H1 (cell line): ENCODE measurements at regions not wholly inside any gene's neighbourhood (a gene's known extent, or its start where the extent isn't known, plus 50 kb on each side); places are given as distances from the start of the nearest gene placed in this dataset.

ENCODE experiments used
- CTCF ChIA-PET: fragments of 300-600 bp; sonication (Branson Sonifier 250); formaldehyde crosslinking; loops from one replicate; lab custom pipeline; 2021; ENCODE audit not compliant: partially characterized antibody; lab: Charles Lee
- POLR2A ChIA-PET: fragments of 300-600 bp; sonication (Branson Sonifier 250); formaldehyde crosslinking; loops from one replicate; lab custom pipeline; 2021; ENCODE audit warnings: inconsistent platforms; ENCODE audit not compliant: partially characterized antibody; lab: Charles Lee
- DNase-seq, 2 experiments: peaks; one replicate each; pipeline versions ENCODE4 v3.0.0 to v3.0.0-alpha.2; 2010 to 2022; ENCODE audit warnings: low spot score in 2 of 2, low read depth in 1 of 2, mixed read lengths in 1 of 2
- FAIRE-seq: peaks from 2 replicates; lab custom pipeline; 2011; peaks lifted over from hg19 to GRCh38; lab: Jason Lieb, UNC
- H2AFZ ChIP-seq: 2 replicates; pipeline ENCODE4 v1.8.1; 2012; ENCODE audit warnings: low read length, inconsistent platforms
- H2AK5ac ChIP-seq: 2 replicates; pipeline ENCODE4 v1.6.1; 2013; ENCODE audit warnings: low read depth, low read length
- H2BK120ac ChIP-seq: replicated peaks from 2 replicates; pipeline ENCODE3; 2013; ENCODE audit warnings: low read depth, low read length, inconsistent platforms
- H2BK12ac ChIP-seq: 2 replicates; pipeline ENCODE4 v1.6.1; 2013; ENCODE audit warnings: low read depth, low read length
- H2BK15ac ChIP-seq: 2 replicates; pipeline ENCODE4 v1.6.1; 2013; ENCODE audit warnings: low read length
- H2BK20ac ChIP-seq: 2 replicates; pipeline ENCODE4 v1.6.1; 2013; ENCODE audit warnings: low read length
- H2BK5ac ChIP-seq: 2 replicates; pipeline ENCODE4 v1.6.1; 2013; ENCODE audit warnings: low read depth, low read length
- H3K14ac ChIP-seq: 2 replicates; pipeline ENCODE4 v1.6.1; 2013; ENCODE audit warnings: inconsistent platforms; ENCODE audit not compliant: insufficient read length
- H3K18ac ChIP-seq: 2 replicates; pipeline ENCODE4 v1.6.1; 2013; ENCODE audit warnings: low read length; ENCODE audit errors: extremely low read depth
- H3K23ac ChIP-seq: 2 replicates; pipeline ENCODE4 v1.6.1; 2013; ENCODE audit warnings: inconsistent platforms; ENCODE audit not compliant: insufficient read length
- H3K23me2 ChIP-seq: 2 replicates; pipeline ENCODE4 v1.6.1; 2013; ENCODE audit warnings: low read depth, low read length
- H3K27ac ChIP-seq: 2 replicates; pipeline ENCODE4 v1.6.1; 2011; ENCODE audit warnings: low read depth, low read length, inconsistent platforms
- H3K27me3 ChIP-seq, 4 experiments: replicated peaks in 1 of 4; 1 replicate in 1 of 4; 2 replicates in 3 of 4; pipeline versions ENCODE4 v1.6.1 to v1.8.1; 2011 to 2013; ENCODE audit warnings: low read length in 3 of 4, mild to moderate bottlenecking in 3 of 4, inconsistent platforms in 2 of 4, mixed read lengths in 2 of 4, moderate library complexity in 1 of 4; ENCODE audit not compliant: control insufficient read depth in 3 of 4, insufficient read depth in 3 of 4; ENCODE audit errors: extremely low read depth in 1 of 4
- H3K36me3 ChIP-seq, 4 experiments: 2 replicates each; pipeline versions ENCODE4 v1.6.1 to v1.8.1; 2011 to 2013; ENCODE audit warnings: mild to moderate bottlenecking in 4 of 4, low read length in 3 of 4, moderate library complexity in 2 of 4, control low read depth in 1 of 4, inconsistent platforms in 1 of 4; ENCODE audit not compliant: insufficient read depth in 4 of 4, control insufficient read depth in 2 of 4
- H3K4ac ChIP-seq: replicated peaks from 2 replicates; pipeline ENCODE3; 2013; ENCODE audit warnings: low read length, low read depth, mixed read lengths, inconsistent platforms; ENCODE audit not compliant: insufficient read length
- H3K4me1 ChIP-seq, 4 experiments: replicated peaks in 1 of 4; 1 replicate in 1 of 4; 2 replicates in 3 of 4; pipeline versions ENCODE4 v1.6.1 to v1.8.1; 2011 to 2013; ENCODE audit warnings: low read length in 3 of 4, inconsistent platforms in 2 of 4, mixed read lengths in 1 of 4; ENCODE audit not compliant: insufficient read depth in 4 of 4, control insufficient read depth in 3 of 4
- H3K4me2 ChIP-seq, 2 experiments: 2 replicates each; pipeline versions ENCODE4 v1.6.1 to v1.8.1; 2011 to 2013; ENCODE audit warnings: low read depth in 2 of 2, low read length in 2 of 2, control low read depth in 1 of 2, inconsistent platforms in 1 of 2, mild to moderate bottlenecking in 1 of 2; ENCODE audit not compliant: insufficient read depth in 1 of 2
- H3K4me3 ChIP-seq, 4 experiments: fragments of 200-600, 300-600 bp in 1 of 4; sonication (generic), shearing (Covaris generic), sonication (Bioruptor Twin) in 1 of 4; 2 replicates each; pipeline versions ENCODE4 v1.5.1 to v1.8.1; 2011 to 2016; ENCODE audit warnings: low read length in 4 of 4, low read depth in 3 of 4, control low read depth in 2 of 4, inconsistent platforms in 2 of 4, mild to moderate bottlenecking in 2 of 4, mixed read lengths in 1 of 4, moderate library complexity in 1 of 4; ENCODE audit not compliant: insufficient read depth in 2 of 4; ENCODE audit errors: extremely low read depth in 1 of 4
- H3K56ac ChIP-seq: replicated peaks from 2 replicates; pipeline ENCODE3; 2013; ENCODE audit warnings: low read depth, mild to moderate bottlenecking, mixed read lengths, low read length, inconsistent platforms; ENCODE audit not compliant: insufficient read length
- H3K79me1 ChIP-seq: 2 replicates; pipeline ENCODE4 v1.6.1; 2013; ENCODE audit warnings: low read depth, low read length, control low read depth
- H3K79me2 ChIP-seq, 2 experiments: 2 replicates each; pipeline versions ENCODE4 v1.6.1 to v1.8.1; 2012 to 2013; ENCODE audit warnings: low read length in 2 of 2, mild to moderate bottlenecking in 2 of 2, inconsistent platforms in 1 of 2; ENCODE audit not compliant: insufficient read depth in 2 of 2, control insufficient read depth in 1 of 2
- H3K9ac ChIP-seq, 4 experiments: replicated peaks in 1 of 4; 1 replicate in 1 of 4; 2 replicates in 3 of 4; pipeline versions ENCODE4 v1.6.1 to v1.8.1; 2011 to 2013; ENCODE audit warnings: low read depth in 3 of 4, low read length in 3 of 4, control low read depth in 2 of 4, mild to moderate bottlenecking in 2 of 4, moderate library complexity in 2 of 4, inconsistent platforms in 1 of 4; ENCODE audit errors: extremely low read depth in 1 of 4
- H3K9me3 ChIP-seq, 2 experiments: 2 replicates each; pipeline versions ENCODE4 v1.6.1 to v1.8.1; 2012 to 2013; ENCODE audit warnings: mild to moderate bottlenecking in 2 of 2, moderate library complexity in 2 of 2, control low read depth in 1 of 2, inconsistent platforms in 1 of 2, low read depth in 1 of 2, low read length in 1 of 2, mixed read lengths in 1 of 2; ENCODE audit not compliant: insufficient read depth in 2 of 2
- H4K20me1 ChIP-seq, 2 experiments: replicated peaks in 1 of 2; 2 replicates each; pipeline versions ENCODE3 to v1.8.1; 2011 to 2013; ENCODE audit warnings: inconsistent platforms in 2 of 2, low read length in 2 of 2, mild to moderate bottlenecking in 1 of 2; ENCODE audit not compliant: insufficient read depth in 2 of 2, control insufficient read depth in 1 of 2
- H4K5ac ChIP-seq: 2 replicates; pipeline ENCODE4 v1.6.1; 2013; ENCODE audit warnings: low read length, low read depth, mixed read lengths, inconsistent platforms; ENCODE audit not compliant: insufficient read length
- H4K8ac ChIP-seq: 2 replicates; pipeline ENCODE4 v1.8.0; 2013; ENCODE audit warnings: mild to moderate bottlenecking, moderate library complexity, low read length, inconsistent platforms; ENCODE audit not compliant: insufficient read depth; ENCODE audit errors: extremely low read depth
- H4K91ac ChIP-seq: replicated peaks from 2 replicates; pipeline ENCODE3; 2013; ENCODE audit warnings: low read length, mixed read lengths, inconsistent platforms; ENCODE audit not compliant: insufficient read length
- HDAC6 ChIP-seq: IDR thresholded peaks from one replicate; pipeline ENCODE4 v1.7.1; 2012; ENCODE audit warnings: low read depth, mild to moderate bottlenecking, inconsistent platforms, low read length, moderate library complexity
- JUN ChIP-seq: IDR thresholded peaks from 2 replicates; pipeline ENCODE4 v1.6.1; 2011; ENCODE audit warnings: low read depth, mild to moderate bottlenecking, improper control_type of control experiment, low read length
- KDM4A ChIP-seq: IDR thresholded peaks from one replicate; pipeline ENCODE4 v1.7.1; 2012; ENCODE audit warnings: low read depth, mild to moderate bottlenecking, moderate library complexity, low read length, inconsistent platforms; ENCODE audit not compliant: severe bottlenecking
- SP2 ChIP-seq: IDR thresholded peaks from 2 replicates; pipeline ENCODE4 v1.6.1; 2012; ENCODE audit warnings: mild to moderate bottlenecking, low read length, inconsistent platforms
- SP4 ChIP-seq: IDR thresholded peaks from 2 replicates; pipeline ENCODE4 v1.6.1; 2012; ENCODE audit warnings: low read length, inconsistent platforms
- WGBS, 2 experiments: shearing (Covaris generic) in 1 of 2; methylation state at CpG; one replicate each; pipeline versions ENCODE4 v1.1.6 to v1.1.7; 2013 to 2015; ENCODE audit warnings: low lambda C conversion rate in 2 of 2, mixed read lengths in 2 of 2, inconsistent platforms in 1 of 2, low coverage in 1 of 2, missing lambda C conversion rate in 1 of 2; ENCODE audit not compliant: insufficient replicate concordance in 2 of 2, insufficient coverage in 1 of 2, insufficient read length in 1 of 2; ENCODE audit errors: extremely low coverage in 1 of 2, missing lambda C conversion rate in 1 of 2; 5-methylcytosine and 5-hydroxymethylcytosine counted together
- TF ChIP-seq, protein P1 (sequence below): IDR thresholded peaks from 2 replicates; pipeline ENCODE4 v1.6.1; 2012; ENCODE audit warnings: low read length, inconsistent platforms

DNA sequence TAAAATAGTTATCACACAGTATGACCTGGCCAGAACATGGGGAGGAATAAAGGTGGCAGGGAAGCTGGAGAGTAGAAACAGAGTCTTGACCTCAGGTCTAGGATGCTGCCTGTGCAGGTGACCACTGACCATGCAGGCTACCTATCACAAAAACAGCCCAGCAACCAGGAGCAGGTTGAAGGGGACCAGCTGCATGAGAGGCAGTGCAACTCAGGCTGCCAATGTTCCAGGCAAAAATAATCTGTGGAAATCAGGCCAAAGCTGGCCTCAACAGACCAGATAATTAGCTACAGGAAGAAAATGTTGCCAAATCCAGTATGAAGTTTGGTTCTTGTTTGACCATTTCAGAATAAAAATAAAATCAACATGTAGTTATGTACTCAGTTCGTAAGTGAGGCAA lies 72.6 kb downstream of the PDE6H start:
- CTCF ChIA-PET = interaction anchor here (0.6 kb wide), 1 partner anchor 11 kb away, joined by 3 read pairs; no protein-coding TSS in a partner anchor
- Histone ChIP-seq H4K91ac (no peak overlapping the region), H3K23me2 (no peaks in the 10 kb centered on the region; the same call in 1 of the 2 replicates)
- no peak for TF ChIP-seq SP4
- TF ChIP-seq, protein P1, sequence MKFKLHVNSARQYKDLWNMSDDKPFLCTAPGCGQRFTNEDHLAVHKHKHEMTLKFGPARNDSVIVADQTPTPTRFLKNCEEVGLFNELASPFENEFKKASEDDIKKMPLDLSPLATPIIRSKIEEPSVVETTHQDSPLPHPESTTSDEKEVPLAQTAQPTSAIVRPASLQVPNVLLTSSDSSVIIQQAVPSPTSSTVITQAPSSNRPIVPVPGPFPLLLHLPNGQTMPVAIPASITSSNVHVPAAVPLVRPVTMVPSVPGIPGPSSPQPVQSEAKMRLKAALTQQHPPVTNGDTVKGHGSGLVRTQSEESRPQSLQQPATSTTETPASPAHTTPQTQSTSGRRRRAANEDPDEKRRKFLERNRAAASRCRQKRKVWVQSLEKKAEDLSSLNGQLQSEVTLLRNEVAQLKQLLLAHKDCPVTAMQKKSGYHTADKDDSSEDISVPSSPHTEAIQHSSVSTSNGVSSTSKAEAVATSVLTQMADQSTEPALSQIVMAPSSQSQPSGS = no peak
- no peak for TF ChIP-seq HDAC6
- TF ChIP-seq JUN = no peak
- TF ChIP-seq KDM4A = no peak
- TF ChIP-seq SP2 = no peak

More for the DNA sequence above, 72.6 kb downstream of the PDE6H start:
- H3K9ac ChIP-seq = no peak overlapping the region
- no peak overlapping the region for H3K27ac ChIP-seq
- no peak overlapping the region for H2BK15ac ChIP-seq
- H2BK20ac ChIP-seq = no peak overlapping the region
- H4K5ac ChIP-seq = no peak overlapping the region
- H3K79me1 ChIP-seq = no peaks in the 10 kb centered on the region
- H3K79me2 ChIP-seq = no peaks in the 10 kb centered on the region
- H3K14ac ChIP-seq = no peak overlapping the region
- no peaks in the 10 kb centered on the region for H3K27me3 ChIP-seq
- DNase-seq (no peak), FAIRE-seq (no peak)
- H3K4me2 ChIP-seq = no peak overlapping the region
- H4K8ac ChIP-seq = no peak overlapping the region
- no peaks in the 10 kb centered on the region for H3K4me1 ChIP-seq
- no peak overlapping the region for H2AK5ac ChIP-seq
- H3K18ac ChIP-seq = no peak overlapping the region
- H2BK5ac ChIP-seq = no peak overlapping the region
- no peak overlapping the region for H3K56ac ChIP-seq
- no peak overlapping the region for H3K23ac ChIP-seq
- POLR2A ChIA-PET = no interaction called here
- no peaks in the 10 kb centered on the region for H4K20me1 ChIP-seq
- no peak overlapping the region for H2BK12ac ChIP-seq
- no peak overlapping the region for H3K4ac ChIP-seq
- no peak overlapping the region for H3K4me3 ChIP-seq
- no peak overlapping the region for H2AFZ ChIP-seq
- no peaks in the 10 kb centered on the region for H3K9me3 ChIP-seq
- no peaks in the 10 kb centered on the region for H3K36me3 ChIP-seq
- no peak overlapping the region for H2BK120ac ChIP-seq
- WGBS, 2 experiments = 96% methylated on average over 1 of the region's 1 CpG; no CpG with 5 or more reads in 1 of the 2 experiments
